ENCODE measurements at regions not wholly inside any gene's neighbourhood (a gene's known extent, or its start where the extent isn't known, plus 50 kb on each side); places are given as distances from the start of the nearest gene placed in this dataset.
"Not testable (repeated sequence)": the region's sequence is repeated elsewhere in the genome, so short reads cannot be mapped to it uniquely, and the experiment has no call there.

DNA sequence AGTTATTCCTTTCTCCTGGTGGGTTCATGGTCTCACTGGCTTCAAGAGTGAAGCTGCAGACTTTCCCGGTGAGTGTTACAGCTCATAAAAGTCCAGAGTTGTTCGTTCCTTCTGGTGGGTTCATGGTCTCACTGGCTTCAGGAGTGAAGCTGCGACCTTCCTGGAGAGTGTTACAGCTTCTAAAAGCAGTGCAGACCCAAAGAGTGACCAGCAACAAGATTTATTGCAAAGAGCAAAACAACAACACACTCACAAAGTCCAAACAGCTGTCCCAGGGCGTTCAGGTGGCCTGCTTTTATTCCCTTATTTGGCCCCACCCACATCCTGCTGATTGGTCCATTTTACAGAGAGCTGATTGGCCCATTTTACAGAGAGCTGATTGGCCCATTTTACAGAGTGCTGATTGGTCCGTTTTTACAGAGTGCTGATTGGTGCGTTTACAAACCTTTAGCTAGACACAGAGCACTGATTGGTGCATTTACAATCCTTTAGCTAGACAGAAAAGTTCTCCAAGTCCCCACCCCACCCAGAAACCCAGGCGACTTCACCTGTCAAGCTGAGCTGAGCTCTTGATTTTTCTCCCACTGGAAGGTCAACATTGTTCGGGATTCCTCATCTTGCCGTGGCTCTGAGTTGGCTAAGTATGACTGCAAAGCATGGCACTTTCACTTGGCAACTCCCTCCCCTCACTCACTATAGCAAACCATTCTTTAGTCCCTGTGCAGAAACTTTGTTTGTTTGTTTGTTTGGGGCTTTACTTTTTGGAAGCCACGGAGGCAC, 87.3 kb upstream of the EEPD1 start:
- not testable (repeated sequence) for DNase-seq (ENCODE audit: low read depth in 2 of 2)

DNA sequence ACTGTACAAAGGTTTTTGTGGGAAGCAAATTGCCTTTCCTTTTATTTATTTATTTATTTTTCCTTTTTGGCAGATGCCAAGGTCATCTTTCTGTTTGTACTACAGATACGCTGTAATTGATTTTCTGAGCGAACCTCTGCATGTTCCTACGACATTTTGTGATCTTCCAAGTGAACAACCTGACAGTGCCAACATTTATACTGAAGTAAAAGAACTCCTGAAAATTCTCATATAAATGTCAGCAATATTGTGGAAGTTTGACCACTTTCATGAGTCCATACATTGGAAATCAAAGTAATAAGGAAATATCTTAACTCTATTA, 86.8 kb upstream of the EEPD1 start:
- DNase-seq (ENCODE audit: low read depth in 2 of 2) = no peak

DNA sequence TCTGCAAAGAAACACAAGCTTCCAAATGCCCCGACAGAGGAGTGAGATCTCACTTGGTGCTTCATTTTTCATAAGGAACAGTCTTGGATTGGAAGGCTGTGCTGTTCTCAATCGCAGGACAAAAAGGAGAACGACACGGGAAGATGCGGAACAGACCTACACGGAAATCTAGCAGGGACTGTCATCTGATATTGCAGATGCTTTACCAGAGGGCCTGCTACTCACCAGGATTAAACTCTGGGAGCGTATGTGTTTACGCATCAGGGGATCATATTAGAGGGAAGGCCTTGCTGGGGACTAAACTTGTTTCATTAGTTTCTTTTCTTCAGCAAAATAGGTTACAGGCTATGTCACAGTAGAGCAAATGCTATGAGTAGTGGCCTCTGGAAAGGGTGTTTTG, 82.8 kb upstream of the EEPD1 start:
- DNase-seq (ENCODE audit: low read depth in 2 of 2) = no peak

DNA sequence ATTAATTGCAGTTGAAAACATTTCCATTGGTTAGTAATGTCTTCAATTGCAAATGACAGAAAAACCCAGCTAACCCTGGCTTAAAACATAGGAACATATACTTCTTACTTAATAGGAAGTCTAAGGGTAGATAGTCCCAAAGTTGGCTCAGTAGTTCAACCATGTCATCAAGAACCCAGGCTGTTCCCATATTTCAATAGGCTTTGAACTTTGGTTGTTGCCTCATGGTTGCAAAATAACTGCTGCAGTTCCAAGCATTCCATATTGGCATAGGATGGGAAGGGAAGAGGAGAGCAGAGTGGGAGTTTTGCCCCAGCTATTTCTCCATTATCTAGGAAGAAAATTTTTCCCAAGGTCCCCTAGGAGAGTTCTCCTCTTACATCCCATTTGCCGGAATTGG, 81.4 kb upstream of the EEPD1 start:
- DNase-seq (ENCODE audit: low read depth in 2 of 2) = no peak

DNA sequence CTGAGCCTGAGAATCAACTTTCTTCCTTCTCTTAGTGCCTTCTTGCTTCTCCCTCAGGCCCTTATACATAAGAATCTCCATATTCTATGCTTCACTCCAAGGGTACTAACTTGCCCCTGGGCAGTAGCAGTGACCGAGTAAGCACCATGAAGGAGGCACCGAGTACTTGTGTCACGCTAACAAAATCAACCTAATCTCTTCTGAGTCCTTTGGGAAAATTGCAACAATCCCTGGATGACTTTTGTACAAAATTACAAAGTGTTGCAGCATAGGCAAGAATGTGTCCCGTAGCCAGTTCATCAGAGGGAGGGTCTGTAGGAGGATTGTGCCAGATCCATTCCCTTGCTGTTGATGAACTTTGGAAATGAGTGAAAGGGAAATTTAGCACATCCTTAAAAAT, 80.4 kb upstream of the EEPD1 start:
- no peak for DNase-seq (ENCODE audit: low read depth in 2 of 2)

DNA sequence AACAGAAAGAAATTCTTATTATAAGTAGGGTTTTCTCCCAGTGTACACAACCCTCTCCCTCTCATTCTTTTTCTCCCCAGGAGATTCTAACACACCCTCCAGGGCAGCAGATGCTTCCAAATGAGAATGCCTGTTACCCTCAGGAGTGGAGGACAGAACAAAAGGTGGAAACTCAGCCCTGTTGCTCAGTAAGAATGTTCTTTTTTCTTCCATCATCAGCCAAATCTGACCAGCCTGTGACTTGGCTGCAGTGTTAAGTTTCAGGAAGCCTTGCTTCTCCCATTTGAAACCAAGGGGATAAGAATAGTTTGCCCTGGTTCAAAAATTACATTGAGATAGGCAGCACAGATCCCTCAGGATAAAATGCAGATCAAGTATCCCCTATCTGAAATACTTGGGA, 77.5 kb upstream of the EEPD1 start:
- DNase-seq (ENCODE audit: low read depth in 2 of 2) = no peak

DNA sequence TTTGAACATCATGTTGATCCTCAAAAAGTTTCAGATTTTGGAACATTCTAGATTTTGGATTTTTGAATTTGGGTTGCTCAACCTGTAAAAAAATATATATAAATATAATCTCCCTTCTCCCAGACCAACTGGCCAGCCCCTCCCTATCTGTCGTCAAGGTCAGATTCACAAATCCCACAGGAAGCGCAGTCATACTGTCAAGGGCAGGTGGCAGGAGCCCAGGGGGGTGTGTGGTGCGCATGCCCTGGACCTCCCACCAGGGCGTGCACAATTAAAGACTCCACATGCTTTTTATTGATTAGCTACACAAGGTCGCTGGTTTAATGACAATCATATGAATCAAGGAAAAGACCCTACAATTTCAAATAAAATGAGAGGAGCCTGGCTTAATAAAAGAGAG, 77.0 kb upstream of the EEPD1 start:
- peak in 1 of 2 donors; percentile 3 for DNase-seq (ENCODE audit: low read depth in 2 of 2)

DNA sequence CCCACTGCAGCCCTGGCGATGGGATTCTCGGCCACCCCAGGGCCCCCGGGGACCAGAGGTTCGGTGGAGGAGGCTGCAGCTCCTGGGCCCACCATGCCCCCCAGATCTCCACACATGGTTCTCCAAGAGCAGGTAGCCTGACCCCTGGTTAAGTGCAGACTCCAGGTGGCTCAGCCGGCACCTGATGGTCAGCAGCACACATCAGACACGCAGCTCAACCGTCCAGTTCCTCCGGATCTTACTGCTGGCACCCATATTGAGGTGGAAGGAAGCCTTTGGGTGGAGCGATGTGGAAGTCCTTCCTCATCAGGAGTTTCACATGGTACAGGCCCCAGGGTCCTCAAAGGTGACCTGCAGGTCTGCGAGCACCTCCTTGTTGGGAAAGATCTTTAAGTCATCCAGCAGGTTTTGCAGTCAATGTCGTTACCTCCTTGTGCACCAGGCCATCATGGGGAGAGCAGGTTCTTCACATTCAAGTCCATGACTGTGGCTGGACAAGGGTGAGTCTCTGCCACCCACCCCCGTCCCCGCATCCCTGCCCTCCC, 74.2 kb upstream of the EEPD1 start:
- no peak for DNase-seq (ENCODE audit: low read depth in 2 of 2)

DNA sequence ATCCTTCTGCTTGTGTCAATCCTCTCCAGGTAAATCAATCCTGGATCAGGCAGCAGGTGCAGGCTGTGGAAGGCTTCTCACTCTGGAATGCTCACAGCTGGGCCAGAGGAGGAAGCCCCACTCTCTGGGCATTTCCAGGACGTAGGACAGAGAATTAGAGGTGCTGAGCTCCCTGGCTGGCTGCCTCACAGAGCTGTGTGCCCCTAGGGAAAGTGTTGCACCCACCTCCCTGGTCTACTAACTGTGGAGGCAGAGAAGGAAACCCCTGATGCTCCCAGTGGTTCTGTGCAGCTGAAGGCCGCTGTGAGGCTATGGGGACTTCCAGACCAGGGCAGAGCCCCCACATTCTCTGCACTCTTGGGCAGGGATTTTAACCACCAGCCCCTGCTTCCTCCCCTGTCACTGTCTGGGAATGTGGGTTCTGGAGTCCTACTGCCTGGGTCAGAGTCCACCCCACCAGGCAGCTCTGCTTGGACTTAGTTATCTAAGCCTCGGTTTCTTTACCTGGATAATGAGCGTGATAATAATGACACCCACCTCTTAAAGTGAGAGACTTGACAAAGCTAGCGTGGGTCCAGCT, 73.5 kb upstream of the EEPD1 start:
- DNase-seq (ENCODE audit: low read depth in 2 of 2) = no peak

DNA sequence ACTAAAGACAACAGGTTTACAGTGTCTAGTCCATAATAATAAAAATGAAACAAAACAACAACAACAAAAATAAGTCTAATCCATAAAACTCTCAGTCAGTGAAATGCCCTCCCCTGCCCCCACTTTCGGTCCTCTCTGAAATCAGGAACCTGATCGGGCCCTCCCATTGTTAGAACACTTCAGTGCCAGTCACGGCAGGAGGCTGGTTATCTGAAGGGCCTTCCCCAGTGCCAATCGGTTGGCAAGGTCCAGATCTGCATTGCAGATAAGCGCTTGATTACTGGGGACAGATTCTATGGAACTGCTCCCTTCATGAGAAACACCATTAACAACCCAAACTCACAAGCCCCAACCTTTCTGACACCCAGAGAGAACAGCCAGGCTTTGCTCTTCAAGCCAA, 72.2 kb upstream of the EEPD1 start:
- DNase-seq (ENCODE audit: low read depth in 2 of 2) = no peak

DNA sequence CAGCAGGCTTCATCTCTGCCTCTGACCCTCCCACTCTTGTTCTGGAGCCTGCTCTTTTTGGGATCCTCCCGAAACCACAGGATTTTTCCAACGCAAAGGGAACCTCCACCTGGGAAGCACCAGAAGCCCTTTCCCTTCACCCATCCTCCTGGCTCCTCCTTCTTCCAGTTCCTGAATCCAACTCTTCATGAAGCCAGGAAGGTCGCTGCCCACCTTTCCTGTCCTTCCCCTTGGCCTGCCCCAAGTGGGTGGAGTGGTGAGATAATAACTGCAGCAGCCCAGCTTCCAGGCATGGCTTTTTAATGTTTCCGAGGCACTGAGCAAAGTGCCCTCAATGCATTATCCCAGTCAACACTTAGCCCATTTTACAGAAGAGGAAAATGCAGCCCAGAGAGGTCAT, 70.8 kb upstream of the EEPD1 start:
- DNase-seq (ENCODE audit: low read depth in 2 of 2) = peak in 1 of 2 donors; percentile 41

DNA sequence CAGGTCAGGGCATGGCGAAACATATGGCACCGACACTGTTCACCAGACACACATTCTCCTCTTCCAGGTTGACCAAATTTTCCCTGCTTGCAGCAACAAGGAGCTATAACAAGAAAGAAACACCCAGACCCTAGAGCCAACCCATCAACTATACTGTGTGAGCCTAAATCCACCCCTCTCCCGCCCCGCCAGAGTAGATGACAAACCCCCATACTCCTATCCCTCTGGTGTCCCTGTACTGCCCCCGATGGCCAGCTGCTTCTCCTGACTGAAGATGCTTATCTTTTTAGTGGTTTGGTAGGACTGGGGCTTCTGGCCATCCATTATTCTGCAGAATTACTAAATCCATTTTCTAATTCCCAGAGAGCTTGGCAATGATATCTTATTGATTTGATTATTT, 70.1 kb upstream of the EEPD1 start:
- no peak for DNase-seq (ENCODE audit: low read depth in 2 of 2)

DNA sequence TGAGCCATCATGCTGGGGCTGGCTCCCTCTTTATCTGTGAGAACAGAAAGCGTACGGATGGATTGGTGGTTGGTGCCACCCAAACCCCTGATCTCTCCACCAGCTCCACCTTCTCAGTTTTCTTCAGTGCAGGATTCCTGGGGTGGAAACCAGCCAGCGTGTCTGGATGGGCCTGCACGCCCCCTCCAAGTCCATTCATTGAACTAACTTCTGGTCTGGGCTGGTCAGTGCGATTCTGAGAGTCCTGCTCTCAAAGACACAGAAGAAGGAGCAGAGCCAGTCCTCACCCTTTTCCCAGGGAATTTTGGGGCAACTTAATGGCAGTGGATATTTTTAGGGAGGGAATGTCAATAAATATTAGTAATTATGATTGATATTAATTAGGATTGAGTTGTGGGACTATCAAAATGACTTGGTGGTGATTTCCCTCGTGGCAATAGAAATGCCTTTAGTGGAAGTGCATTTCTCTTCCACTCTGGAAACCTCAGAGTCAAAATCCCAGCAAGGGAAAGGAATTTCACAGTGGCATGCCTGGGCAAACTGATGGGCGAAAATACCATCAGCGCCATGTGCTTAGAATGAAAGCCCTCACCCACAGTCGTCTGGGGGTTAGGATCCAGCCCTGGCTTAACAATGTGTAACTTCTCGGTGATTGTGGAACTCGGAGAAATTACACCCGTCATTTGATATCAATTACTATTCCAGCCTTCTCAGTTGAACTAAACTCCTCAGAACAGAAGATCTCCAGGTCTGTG, 69.3 kb upstream of the EEPD1 start:
- DNase-seq (ENCODE audit: low read depth in 2 of 2) = no peak

DNA sequence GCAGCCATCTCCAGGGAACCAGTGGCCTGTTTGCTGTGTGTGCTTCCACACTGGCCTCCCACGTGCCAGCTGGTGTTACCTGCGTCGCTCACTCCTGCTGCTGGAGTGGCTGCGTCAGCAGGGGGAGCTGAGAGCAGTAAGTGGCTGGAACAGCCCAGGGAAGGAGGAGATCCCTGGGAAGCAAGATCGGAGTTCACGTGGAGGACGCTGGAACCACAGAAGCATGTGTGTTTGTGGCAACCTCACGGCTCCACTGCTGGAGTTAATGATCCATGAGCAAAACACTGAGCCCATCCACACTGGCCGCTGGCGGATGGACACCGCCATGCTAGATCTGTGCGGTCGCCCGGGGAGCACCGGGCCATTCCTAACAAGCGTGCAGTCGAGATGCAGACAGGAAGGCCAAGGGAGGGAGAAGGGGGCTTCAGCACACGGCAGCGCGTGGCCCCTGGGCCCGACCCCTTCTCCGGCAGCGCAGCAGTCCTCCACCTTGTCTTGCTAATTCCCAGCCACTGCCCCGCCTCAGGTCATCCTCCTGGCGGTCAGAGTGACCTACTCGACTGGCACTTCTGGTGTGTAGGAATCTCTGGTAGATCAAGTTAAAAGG, 68.5 kb upstream of the EEPD1 start:
- DNase-seq (ENCODE audit: low read depth in 2 of 2) = peak in 1 of 2 donors; percentile 15

DNA sequence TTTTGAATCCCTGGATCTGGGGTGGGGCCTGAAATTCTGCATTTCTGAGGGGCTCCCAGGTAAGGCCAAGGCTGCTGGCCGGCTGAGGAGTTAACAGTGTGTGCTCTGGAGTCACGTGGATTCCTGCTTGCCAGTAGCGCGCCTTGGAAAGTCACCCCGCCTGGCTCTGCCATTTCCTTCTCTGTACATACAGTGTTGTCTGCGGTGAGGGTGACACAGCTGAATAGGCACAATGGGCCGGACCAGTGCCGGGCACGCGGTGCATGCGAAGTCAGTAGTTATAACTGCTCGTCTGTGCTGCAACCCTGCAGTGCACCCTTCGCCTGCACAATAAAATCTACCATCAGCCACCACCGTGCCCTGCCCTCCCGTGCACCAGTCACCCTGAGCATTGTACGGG, 68.0 kb upstream of the EEPD1 start:
- no peak for DNase-seq (ENCODE audit: low read depth in 2 of 2)

DNA sequence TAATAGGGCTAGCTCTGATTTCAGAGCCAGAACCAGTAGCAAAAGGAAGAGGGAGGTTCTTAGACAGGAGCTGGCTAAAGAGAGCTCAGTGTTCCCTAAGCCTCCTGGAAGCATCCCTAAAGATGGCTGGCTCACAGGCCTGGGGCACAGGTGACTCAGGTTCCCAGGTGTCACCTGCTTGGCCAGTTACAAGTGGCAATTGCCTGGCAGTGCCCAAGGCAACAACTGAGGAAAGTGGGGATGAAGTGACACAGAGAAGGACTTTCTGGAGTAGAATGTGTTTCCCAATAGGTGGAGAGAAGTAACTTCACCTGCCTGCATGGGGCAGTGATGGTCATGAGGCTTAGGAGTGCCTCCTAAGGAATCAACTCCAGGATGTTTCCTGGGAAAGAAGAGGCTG, 66.5 kb upstream of the EEPD1 start:
- no peak for DNase-seq (ENCODE audit: low read depth in 2 of 2)

DNA sequence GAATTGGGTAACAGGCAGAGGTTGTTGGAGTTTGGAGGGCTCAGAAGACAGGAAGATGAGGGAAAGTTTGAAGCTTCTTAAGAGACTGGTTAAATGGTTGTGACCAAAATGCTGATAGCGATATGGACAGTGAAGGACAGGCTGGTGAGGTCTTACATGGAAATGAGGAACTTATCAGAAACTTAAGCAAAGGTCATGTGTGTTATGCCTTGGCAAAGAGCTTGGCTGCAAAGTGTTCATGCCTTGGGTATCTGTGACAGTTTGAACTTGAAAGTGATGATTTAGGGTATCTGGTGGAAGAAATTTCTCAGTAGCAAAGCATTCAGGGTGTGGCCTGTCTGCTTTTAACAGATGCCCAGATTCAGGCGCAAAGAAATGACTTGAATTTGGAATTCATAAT, 64.5 kb upstream of the EEPD1 start:
- DNase-seq (ENCODE audit: low read depth in 2 of 2) = no peak

DNA sequence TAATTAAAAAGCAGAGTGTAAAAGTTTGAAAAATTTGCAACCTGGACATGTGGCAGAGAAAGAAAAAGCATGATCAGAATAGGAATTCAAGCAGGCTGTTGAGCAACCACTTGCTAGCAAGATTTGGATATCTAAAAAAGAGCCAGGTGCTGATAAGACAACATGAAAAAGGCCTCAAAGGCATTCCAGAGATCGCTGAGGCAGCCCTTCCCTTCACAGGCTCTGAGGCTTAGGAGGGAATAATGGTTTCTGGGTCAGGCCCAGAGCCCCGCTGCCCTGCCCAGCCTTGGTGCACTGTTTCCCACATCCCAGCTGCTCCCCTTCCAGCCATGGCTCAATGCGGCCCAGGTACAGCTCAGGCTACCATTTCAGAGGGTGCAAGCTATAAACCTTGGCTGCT, 64.1 kb upstream of the EEPD1 start:
- DNase-seq (ENCODE audit: low read depth in 2 of 2) = no peak

DNA sequence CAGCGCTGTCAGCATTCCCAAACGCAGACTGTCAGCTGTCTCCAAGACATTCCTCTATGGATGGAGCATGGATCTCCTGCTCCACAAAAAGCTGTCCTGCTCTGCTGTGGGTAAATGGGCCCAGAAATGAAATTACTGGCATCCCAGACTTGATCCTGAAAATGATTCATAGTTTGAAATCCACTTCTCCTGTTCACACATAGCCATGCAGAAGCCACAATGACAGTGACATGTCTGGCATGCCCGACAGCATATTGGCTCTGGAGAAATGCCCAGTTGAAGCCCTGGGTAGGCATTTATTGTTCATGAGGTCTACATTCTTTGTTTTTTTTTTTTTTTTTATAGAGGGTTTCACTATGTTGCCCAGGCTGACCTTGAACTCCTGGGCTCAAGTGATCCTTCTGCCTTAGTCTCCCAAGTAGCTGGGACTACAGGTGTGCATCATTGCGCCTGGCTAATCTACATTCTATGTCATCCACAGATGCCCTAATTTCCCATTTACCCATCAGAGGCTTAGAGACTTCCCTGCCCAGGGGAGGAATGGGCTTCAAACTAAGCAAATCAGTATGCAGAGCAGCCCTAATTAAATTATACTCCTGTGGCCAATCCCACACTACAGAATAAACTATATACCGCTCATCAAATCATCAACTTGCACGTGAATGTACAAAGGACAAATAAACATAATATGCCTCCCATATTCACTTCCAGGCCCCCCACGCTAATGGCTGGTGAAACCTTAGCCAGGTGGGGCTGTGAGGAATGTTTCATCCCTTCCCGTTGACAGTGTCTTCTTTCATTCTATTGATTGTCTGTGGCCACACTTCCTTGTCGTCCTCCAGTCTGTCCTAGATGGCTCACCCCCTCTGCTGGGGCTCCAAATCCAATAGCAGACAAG, 61.8 kb upstream of the EEPD1 start:
- DNase-seq (ENCODE audit: low read depth in 2 of 2) = no peak

DNA sequence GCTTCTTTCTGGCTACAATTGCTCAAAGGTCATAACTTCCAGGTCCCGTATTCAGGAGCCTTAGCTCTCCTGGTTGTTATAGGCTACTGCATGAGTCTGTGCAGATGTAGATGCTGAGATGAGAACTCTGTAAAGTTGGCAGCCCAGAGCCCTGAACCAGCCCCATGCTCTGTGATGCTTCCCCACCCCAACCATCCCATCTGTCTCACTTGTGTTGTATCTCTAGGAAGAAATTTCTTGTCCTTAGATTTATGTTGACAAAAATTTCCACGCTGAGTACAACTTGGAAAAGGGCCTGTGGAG, 61.2 kb upstream of the EEPD1 start:
- DNase-seq (ENCODE audit: low read depth in 2 of 2) = no peak

DNA sequence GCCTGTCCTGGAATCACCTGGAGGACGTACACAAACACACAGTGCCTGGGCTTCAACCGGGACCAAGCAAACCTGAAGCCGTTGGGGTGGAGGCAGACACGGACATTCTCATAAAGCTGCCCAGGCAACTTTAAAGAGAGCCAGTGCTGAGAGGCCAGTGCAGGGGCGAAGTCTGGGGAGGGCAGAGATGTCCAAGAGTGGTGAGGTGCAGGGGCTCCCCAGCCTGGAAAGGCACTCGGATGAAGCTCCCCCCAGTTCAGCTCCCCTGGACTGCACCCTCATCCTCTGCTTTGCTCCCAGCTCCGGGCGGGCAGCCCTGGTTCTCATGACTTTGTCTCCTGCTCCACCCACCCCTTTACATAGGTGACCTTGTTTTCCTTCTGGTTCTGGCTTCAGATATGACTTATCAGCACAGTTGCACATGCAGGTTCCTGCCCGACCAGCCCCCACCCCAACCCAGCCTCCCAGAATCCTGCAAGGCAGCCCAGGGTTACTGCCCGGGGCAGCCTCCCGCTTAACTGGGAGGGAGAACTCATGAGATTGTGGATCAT, 60.8 kb upstream of the EEPD1 start:
- no peak for DNase-seq (ENCODE audit: low read depth in 2 of 2)

Measured in lung microvascular endothelial cell (primary cell).